PC-9 (cell line): ENCODE measurements at regions not wholly inside any gene's neighbourhood (a gene's known extent, or its start where the extent isn't known, plus 50 kb on each side); places are given as distances from the start of the nearest gene placed in this dataset.

Source experiments
- EZH2 ChIP-seq: fragments of 200-600 bp; sonication (generic); IDR thresholded peaks from 2 replicates; pipeline ENCODE4 v1.8.0; 2017; ENCODE audit warnings: antibody characterized with exemption, low read depth
- TF ChIP-seq, protein P1 (sequence below): fragments of 200-600 bp; sonication (generic); conservative IDR thresholded peaks from 2 replicates; pipeline ENCODE4 v1.6.1; 2017; ENCODE audit warnings: mixed run types, antibody characterized with exemption, mild to moderate bottlenecking, moderate library complexity

- TF ChIP-seq, protein P1, sequence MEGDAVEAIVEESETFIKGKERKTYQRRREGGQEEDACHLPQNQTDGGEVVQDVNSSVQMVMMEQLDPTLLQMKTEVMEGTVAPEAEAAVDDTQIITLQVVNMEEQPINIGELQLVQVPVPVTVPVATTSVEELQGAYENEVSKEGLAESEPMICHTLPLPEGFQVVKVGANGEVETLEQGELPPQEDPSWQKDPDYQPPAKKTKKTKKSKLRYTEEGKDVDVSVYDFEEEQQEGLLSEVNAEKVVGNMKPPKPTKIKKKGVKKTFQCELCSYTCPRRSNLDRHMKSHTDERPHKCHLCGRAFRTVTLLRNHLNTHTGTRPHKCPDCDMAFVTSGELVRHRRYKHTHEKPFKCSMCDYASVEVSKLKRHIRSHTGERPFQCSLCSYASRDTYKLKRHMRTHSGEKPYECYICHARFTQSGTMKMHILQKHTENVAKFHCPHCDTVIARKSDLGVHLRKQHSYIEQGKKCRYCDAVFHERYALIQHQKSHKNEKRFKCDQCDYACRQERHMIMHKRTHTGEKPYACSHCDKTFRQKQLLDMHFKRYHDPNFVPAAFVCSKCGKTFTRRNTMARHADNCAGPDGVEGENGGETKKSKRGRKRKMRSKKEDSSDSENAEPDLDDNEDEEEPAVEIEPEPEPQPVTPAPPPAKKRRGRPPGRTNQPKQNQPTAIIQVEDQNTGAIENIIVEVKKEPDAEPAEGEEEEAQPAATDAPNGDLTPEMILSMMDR = no peak
- TF ChIP-seq EZH2 = no peak
Observed at GRCh38 chr15:61521953-61522352, 292.9 kb upstream of the RORA start.
